ENCODE measurements at regions not wholly inside any gene's neighbourhood (a gene's known extent, or its start where the extent isn't known, plus 50 kb on each side); places are given as distances from the start of the nearest gene placed in this dataset.
"Not testable (repeated sequence)": the region's sequence is repeated elsewhere in the genome, so short reads cannot be mapped to it uniquely, and the experiment has no call there.

DNA sequence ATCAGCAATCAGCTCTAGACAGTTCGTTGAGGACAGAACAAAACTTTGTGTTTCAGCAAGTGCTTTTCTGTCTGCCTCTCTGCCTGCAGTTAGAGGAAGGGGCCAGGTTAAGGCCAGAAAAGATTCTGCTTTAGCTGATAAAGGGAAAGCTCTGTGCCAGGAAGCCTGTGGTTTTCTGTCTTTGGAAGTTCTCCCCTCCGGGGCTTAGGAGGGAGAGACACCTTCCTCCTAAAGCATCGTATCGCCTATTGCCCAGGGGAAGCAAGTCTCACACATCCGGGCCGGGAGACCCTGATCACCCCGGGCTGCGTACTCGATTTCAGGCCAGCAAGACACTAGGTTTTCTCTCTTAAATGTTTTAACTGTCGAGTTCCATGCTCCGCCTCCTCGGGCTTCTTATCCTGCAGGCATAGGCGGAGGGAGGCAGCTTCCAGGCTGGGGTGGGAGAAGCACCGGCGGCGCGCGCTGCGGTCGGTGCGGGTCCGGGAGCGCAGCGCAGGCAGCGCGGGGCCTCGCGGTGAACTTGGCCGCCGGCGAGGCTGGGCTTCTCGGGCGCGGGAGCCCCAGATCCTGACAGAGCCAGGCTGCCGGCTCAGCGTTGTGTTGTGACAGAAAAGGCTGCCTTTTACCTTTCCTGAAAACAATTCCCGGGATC lies 245.4 kb downstream of the BCL2L11 start:
- not testable (repeated sequence) for DNase-seq (ENCODE audit: low read depth)

GRCh38 chr2:111366641-111367029 lies 245.9 kb downstream of the BCL2L11 start:
- DNase-seq (ENCODE audit: low read depth), result not testable (repeated sequence)

GRCh38 chr2:111367080-111367479 lies 246.4 kb downstream of the BCL2L11 start:
- DNase-seq (ENCODE audit: low read depth), result not testable (repeated sequence)

DNA sequence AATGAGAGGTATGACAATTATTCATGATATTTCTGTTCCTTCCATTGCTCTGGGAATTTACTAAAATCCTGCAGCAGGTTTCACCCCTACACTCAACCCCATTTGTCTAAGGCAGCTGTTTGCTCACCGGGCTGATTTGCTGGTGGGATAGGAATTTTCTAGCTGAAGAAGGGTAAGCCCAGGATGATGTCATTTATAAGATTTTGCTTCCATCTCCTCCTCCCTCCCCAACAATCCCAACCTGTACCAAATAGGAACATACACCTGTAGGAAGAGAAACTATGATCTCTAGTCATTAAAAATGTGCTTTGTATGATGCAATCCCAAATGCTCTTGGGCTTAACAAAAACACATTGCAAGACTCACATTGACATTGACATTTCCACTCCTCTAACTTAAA lies 247.2 kb downstream of the BCL2L11 start:
- peak; percentile 15 for DNase-seq (ENCODE audit: low read depth)

DNA sequence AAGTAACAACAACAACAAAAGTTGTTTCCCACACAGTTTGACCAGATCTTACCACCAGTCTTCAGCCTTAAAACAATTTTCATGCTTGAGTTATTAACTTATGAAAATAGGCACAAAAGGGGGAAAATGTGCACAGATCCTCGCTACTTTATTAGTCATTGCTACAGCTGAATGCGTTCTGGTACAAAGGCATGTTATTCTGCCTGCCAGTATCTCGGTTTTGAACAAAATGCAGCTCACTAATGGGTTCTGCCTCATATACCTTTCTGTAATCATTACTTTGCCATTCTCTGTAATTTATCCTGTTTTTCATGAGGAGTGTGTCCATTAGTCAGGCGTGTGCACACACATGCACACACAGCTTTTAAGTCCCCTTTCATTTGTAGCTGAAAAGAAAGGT lies 247.6 kb downstream of the BCL2L11 start:
- not testable (repeated sequence) for DNase-seq (ENCODE audit: low read depth)

DNA sequence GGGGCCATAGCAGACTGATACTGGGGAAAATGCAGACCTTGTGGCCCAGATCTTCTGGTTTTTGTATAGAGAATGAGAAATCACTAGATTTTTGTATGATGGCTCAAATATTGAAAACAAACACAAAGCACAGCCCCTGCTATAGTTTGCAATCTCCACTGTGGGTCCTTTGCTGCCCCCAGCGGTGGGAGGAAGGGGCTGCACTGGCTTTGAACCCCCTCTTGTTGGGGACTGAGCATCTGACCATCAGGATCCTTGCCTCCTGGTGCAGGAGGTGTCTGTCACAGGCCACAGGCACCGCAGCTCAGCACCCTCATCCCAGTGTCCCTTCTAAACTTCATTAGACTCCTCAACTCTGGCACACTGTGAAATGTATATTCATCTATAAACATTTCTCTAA lies 252.3 kb downstream of the BCL2L11 start:
- not testable (repeated sequence) for DNase-seq (ENCODE audit: low read depth)

DNA sequence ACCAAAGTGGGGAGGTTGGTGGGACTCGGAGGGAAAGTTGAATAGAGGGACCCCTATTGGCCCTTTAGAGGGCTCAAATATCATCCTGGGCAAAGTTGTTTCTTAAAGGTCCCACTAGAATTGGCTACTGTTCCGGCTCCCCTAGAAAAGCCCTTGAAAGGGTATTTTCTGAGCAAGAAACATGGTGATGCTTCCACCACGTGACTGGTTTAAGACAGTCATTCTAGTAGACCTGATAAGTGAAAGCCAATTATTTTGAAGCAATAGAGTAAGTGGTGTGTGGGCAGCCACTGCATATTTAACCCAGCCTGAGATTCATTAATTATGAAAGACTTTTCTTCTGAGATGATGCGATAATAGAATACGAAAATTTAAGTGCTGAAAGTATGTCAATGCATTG lies 253.3 kb downstream of the BCL2L11 start:
- DNase-seq (ENCODE audit: low read depth), result not testable (repeated sequence)

DNA sequence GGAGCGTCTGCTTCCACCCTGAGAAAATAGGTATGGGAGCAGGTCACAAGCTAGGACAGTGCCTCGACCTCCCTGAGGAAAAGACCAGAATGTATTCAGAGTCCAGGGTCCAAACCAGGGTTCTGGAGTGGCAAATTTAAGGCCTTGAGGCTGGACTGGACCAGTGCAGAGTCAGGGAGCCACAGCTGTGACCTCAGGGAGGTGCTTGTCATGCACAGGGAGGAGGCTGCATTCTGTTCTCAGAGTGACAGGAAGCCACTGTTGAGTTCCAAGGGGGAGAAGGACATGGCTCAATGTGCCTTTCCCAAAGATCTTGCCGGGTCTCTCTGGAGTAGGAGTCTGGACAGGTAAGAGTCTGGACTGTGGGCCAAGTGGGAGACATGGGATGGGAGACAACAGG lies 254.0 kb downstream of the BCL2L11 start:
- not testable (repeated sequence) for DNase-seq (ENCODE audit: low read depth)

GRCh38 chr2:111375320-111375883 lies 254.7 kb downstream of the BCL2L11 start:
- not testable (repeated sequence) for DNase-seq (ENCODE audit: low read depth)

- not testable (repeated sequence) for DNase-seq (ENCODE audit: low read depth)
These were observed 255.7 kb downstream of the BCL2L11 start for GRCh38 chr2:111376272-111376970.

DNA sequence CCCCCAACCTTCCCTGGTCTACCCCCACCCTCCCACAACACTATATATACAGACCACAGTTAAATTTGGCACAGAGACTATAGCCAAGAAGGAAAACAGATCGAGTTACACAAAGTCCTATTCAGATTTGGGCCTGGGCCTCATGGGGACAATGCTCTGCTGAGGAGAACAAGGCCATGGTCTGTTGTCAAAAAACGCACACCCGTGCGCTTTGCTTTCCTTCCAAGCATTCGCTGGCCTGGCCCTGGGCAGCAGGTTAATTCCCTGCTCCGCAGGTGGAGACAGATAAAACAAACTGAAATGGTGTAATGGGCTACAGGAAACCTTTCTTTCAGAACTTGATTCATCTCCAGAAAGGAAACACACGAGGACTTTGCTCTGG lies 256.2 kb downstream of the BCL2L11 start:
- not testable (repeated sequence) for DNase-seq (ENCODE audit: low read depth)

GRCh38 chr2:111377386-111377959 lies 256.8 kb downstream of the BCL2L11 start:
- not testable (repeated sequence) for DNase-seq (ENCODE audit: low read depth)

DNA sequence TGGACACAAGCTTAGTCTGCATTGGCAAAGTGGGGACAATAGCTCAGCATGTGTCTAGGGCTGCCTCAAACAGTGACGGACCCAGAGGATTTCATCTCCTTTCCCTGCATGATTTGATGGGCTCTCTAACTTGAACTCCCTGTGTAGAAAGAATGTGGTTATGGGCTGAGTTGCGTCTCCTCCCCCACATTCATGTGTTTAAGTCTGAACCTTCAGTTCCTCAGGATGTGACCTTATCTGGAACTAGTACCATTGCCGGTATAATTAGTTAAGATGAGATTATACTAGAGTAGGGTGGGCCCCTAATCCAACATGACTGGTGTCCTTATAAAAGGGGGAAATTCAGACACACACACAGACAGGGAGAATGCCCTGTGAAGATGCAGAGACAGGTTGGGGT lies 257.6 kb downstream of the BCL2L11 start:
- DNase-seq (ENCODE audit: low read depth), result not testable (repeated sequence)

DNA sequence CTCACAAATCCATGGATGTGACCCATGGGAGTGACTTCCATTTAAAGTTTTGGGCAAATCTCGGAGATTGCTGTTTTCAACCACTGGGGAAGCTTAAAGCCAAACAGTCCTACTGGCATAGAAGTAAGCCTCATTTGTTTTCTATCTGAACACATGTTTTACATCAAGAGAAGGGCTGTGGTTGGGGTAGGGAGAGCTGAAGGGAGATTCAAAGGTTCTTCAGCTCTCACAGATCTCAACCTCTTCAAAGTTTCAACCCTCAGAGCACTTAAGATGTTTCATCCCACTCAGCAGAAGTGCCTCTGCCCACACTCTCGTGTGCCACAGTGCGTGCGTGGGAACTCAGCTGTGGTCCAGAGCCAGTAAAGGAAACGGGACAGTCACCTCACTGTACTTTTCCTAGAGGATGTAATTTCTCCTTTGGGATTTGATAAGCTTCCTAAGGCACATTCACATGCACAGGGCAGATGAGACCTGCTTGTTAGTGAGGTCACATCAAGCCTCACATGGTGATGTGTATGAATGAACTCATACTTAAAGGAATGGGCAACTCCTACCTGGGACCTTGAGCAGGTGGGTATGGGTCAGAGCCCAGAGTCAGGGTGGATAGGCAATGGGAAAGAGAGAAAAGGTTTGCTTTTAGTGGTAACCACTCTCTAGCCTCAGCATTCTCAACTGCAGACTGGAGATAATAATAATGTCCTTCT lies 260.2 kb downstream of the BCL2L11 start:
- DNase-seq (ENCODE audit: low read depth), result not testable (repeated sequence)

- DNase-seq (ENCODE audit: low read depth), result not testable (repeated sequence)
These were observed 261.0 kb downstream of the BCL2L11 start for GRCh38 chr2:111381530-111382306.

DNA sequence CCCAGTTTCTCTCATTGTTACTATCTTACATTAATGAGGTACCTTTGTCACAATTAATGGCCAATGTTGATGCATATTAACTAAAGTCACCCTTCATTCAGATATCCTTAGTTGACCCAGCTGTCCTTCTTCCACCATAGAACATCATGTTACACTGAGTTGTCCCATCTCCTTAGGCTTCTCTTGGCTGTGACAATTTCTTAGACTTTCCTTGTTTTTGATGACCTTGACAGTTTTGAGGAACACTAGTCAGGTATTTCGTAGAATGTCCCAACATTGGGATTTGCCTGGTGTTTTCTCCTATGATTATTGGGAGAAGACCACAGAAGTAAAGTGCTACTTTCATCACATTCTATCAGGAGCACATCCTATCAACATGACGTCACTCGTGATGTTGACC lies 261.8 kb downstream of the BCL2L11 start:
- DNase-seq (ENCODE audit: low read depth), result not testable (repeated sequence)

- not testable (repeated sequence) for DNase-seq (ENCODE audit: low read depth)
These were observed 262.6 kb downstream of the BCL2L11 start for GRCh38 chr2:111383311-111383710.

DNA sequence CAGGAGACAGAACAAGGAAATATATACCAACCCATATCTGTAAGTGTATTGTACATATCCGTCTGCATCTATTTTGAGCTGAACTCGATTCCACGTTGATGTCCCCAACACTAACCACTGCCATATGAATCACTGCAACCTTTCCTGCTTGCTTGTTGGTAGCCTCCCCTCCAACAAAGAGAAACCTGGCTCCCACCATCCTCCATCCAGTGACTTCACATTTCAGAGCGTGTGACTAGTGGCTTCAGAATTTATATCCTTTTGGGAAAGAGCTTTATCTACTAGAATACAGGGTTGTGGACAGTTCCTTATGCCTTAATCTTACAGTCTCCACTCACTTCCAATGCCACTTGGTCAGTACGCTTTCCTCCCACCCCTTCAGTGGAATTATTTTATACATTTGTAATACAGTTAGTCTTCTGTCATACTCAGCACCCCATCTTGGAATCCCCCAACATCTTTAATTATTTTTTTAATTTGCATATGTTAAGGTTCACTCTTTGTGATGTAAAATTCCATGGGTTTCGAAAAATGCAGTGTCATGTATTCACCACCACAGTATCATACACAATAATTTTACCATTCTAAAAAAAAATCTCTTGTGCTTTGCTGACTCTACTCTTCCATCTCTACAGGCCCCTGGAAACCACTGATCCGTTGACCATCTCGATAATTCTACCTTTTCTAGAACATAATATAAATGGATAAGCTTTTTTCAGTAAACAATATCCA lies 264.7 kb downstream of the BCL2L11 start:
- DNase-seq (ENCODE audit: low read depth), result peak; percentile 22

- DNase-seq (ENCODE audit: low read depth), result peak; percentile 24
These were observed 269.9 kb downstream of the BCL2L11 start for GRCh38 chr2:111390605-111391004.

GRCh38 chr2:111395350-111396128 lies 274.8 kb downstream of the BCL2L11 start:
- DNase-seq (ENCODE audit: low read depth), result not testable (repeated sequence)

All from M059J (cell line).